ENCODE measurements at regions not wholly inside any gene's neighbourhood (a gene's known extent, or its start where the extent isn't known, plus 50 kb on each side); places are given as distances from the start of the nearest gene placed in this dataset.

GRCh38 chr3:156017352-156018030 is 102.9 kb upstream of the KCNAB1 start:
- H3K4me3 ChIP-seq (ENCODE audit: low read length): no peak overlapping the region
- no peak for TF ChIP-seq CTCF (conservative IDR thresholded peaks at IDR 0.05; ENCODE audit: low read depth, low read length)
- DNase-seq (ENCODE audit: low read depth): peak; percentile 37

- no peak for TF ChIP-seq CTCF (conservative IDR thresholded peaks at IDR 0.05; ENCODE audit: low read depth, low read length)
- no peak for DNase-seq (ENCODE audit: low read depth)
- H3K4me3 ChIP-seq (ENCODE audit: low read length): no peak overlapping the region
Measured at GRCh38 chr3:156024904-156025533, 95.4 kb upstream of the KCNAB1 start.

GRCh38 chr3:156029208-156029607 is 91.2 kb upstream of the KCNAB1 start:
- DNase-seq (ENCODE audit: low read depth): no peak
- TF ChIP-seq CTCF (conservative IDR thresholded peaks at IDR 0.05; ENCODE audit: low read depth, low read length): no peak
- no peak overlapping the region for H3K4me3 ChIP-seq (ENCODE audit: low read length)

- DNase-seq (ENCODE audit: low read depth): no peak
- no peak overlapping the region for H3K4me3 ChIP-seq (ENCODE audit: low read length)
- TF ChIP-seq CTCF (conservative IDR thresholded peaks at IDR 0.05; ENCODE audit: low read depth, low read length): no peak
Measured at GRCh38 chr3:156030723-156031122, 89.7 kb upstream of the KCNAB1 start.

- H3K4me3 ChIP-seq (ENCODE audit: low read length): no peak overlapping the region
- DNase-seq (ENCODE audit: low read depth): no peak
- no peak for TF ChIP-seq CTCF (conservative IDR thresholded peaks at IDR 0.05; ENCODE audit: low read depth, low read length)
Measured at GRCh38 chr3:156033428-156033827, 87.0 kb upstream of the KCNAB1 start.

- TF ChIP-seq CTCF (conservative IDR thresholded peaks at IDR 0.05; ENCODE audit: low read depth, low read length): no peak
- DNase-seq (ENCODE audit: low read depth): no peak
- H3K4me3 ChIP-seq (ENCODE audit: low read length): no peak overlapping the region
Measured at GRCh38 chr3:156035158-156035557, 85.2 kb upstream of the KCNAB1 start.

Measured in retinal pigment epithelial cell (primary cell).